ENCODE measurements at regions not wholly inside any gene's neighbourhood (a gene's known extent, or its start where the extent isn't known, plus 50 kb on each side); places are given as distances from the start of the nearest gene placed in this dataset.

DNA sequence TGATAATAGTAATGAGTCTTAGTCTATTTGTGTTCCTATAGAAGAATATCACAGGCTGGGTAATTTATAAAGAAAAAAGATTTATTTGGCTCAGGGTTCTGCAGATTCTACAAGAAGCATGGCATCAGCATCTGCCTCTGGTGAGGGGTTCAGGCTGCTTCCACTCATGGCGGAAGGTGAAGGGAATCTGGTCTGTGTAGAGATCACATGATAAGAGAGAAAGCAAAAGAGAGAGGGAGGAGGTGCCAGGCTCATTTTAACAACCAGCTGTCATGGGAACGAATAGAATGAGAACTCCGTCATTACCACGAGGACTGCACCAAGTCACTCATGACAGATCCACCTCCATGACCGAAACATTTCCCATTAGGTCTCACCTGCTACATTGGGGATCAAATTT lies 664.0 kb upstream of the SGO1 start:
- Mint-ChIP-seq H3K4me1 (ENCODE audit: low read depth) (peaks cover 11% of the 10 kb centered on the region), H3K27me3 (no peaks in the 10 kb centered on the region), H3K27ac (no peak overlapping the region), H3K4me3 (ENCODE audit: low read depth) (no peak overlapping the region), H3K36me3 (ENCODE audit: insufficient read depth) (no peaks in the 10 kb centered on the region), H3K9me3 (ENCODE audit: low read depth) (no peaks in the 10 kb centered on the region)
- TF ChIP-seq, protein P1, sequence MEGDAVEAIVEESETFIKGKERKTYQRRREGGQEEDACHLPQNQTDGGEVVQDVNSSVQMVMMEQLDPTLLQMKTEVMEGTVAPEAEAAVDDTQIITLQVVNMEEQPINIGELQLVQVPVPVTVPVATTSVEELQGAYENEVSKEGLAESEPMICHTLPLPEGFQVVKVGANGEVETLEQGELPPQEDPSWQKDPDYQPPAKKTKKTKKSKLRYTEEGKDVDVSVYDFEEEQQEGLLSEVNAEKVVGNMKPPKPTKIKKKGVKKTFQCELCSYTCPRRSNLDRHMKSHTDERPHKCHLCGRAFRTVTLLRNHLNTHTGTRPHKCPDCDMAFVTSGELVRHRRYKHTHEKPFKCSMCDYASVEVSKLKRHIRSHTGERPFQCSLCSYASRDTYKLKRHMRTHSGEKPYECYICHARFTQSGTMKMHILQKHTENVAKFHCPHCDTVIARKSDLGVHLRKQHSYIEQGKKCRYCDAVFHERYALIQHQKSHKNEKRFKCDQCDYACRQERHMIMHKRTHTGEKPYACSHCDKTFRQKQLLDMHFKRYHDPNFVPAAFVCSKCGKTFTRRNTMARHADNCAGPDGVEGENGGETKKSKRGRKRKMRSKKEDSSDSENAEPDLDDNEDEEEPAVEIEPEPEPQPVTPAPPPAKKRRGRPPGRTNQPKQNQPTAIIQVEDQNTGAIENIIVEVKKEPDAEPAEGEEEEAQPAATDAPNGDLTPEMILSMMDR (IDR thresholded peaks at IDR 0.05; ENCODE audit: unreplicated experiment), result no peak
- DNase-seq (ENCODE audit: low spot score, unreplicated experiment), result no peak

DNA sequence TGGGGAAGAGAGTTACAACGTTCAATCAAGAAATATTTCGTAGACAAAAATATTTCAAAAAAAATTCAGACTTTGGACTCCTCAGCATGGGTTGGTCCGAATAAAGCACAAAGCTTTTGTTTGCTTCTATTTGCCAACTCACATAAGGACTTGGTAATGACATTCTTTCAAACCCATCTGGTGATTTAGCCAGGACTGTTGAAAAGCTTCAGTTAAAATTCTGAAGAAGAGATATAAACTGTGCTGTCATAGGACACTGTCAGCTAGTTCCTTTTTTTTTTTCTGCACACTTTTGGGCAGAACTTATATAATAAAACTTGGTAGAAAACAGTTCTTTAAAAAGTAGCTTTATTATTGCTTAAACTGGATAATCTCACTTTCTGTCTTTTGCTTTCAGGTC lies 660.8 kb upstream of the SGO1 start:
- no peaks in the 10 kb centered on the region for H3K9me3 Mint-ChIP-seq (ENCODE audit: low read depth)
- H3K36me3 Mint-ChIP-seq (ENCODE audit: insufficient read depth), result no peaks in the 10 kb centered on the region
- H3K27ac Mint-ChIP-seq, result no peak overlapping the region
- peaks cover 13% of the 10 kb centered on the region for H3K4me1 Mint-ChIP-seq (ENCODE audit: low read depth)
- no peak overlapping the region for H3K4me3 Mint-ChIP-seq (ENCODE audit: low read depth)
- no peak for DNase-seq (ENCODE audit: low spot score, unreplicated experiment)
- H3K27me3 Mint-ChIP-seq, result no peaks in the 10 kb centered on the region
- TF ChIP-seq, protein P1 (IDR thresholded peaks at IDR 0.05; ENCODE audit: unreplicated experiment), result no peak

DNA sequence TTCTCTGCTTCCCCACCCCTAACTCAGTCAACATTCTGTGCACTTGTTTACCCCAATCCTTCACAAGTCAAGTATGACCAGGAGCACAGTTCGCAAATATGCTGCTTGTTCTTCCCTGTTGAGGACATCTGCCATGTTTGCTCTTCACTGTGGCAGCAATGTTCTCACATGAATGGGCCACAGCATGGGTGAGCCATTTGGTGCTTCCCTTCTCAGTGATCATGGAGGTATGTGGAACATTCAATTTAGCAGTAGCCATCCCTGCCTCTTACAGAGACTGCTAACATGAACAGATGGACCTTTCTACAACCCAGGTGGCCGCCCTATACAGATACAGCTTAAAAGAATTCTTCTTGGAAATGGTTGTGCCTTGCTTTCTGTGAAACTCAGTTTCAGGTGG lies 660.1 kb upstream of the SGO1 start:
- H3K4me3 Mint-ChIP-seq (ENCODE audit: low read depth), result no peak overlapping the region
- H3K4me1 Mint-ChIP-seq (ENCODE audit: low read depth), result peaks cover 11% of the 10 kb centered on the region
- H3K9me3 Mint-ChIP-seq (ENCODE audit: low read depth), result no peaks in the 10 kb centered on the region
- no peaks in the 10 kb centered on the region for H3K27me3 Mint-ChIP-seq
- H3K36me3 Mint-ChIP-seq (ENCODE audit: insufficient read depth), result no peaks in the 10 kb centered on the region
- H3K27ac Mint-ChIP-seq, result no peak overlapping the region
- TF ChIP-seq, protein P1 (IDR thresholded peaks at IDR 0.05; ENCODE audit: unreplicated experiment), result no peak
- DNase-seq (ENCODE audit: low spot score, unreplicated experiment), result no peak

DNA sequence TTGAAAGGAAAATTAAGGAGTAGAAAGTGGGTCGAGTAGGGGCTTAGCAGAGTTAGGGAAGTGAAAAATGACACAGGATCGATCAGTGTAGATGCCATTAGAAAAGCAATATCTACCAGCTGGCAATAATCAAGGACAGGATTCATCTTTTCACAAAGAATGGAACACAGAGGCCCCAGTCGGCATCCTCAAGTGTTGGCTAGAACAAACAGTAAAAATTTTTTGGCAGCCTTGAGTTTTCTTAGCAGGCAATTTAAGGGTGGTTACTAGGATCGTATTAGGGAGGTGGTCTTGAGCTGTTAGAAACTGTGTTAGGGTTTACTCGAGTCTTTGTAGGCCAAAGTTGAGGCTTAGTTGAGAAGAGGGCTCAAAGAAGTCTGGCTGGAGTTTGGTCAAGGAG lies 658.8 kb upstream of the SGO1 start:
- TF ChIP-seq, protein P1 (IDR thresholded peaks at IDR 0.05; ENCODE audit: unreplicated experiment), result no peak
- H3K9me3 Mint-ChIP-seq (ENCODE audit: low read depth), result no peaks in the 10 kb centered on the region
- no peak overlapping the region for H3K27ac Mint-ChIP-seq
- no peaks in the 10 kb centered on the region for H3K36me3 Mint-ChIP-seq (ENCODE audit: insufficient read depth)
- H3K27me3 Mint-ChIP-seq, result no peaks in the 10 kb centered on the region
- H3K4me1 Mint-ChIP-seq (ENCODE audit: low read depth), result peaks cover 6% of the 10 kb centered on the region
- no peak for DNase-seq (ENCODE audit: low spot score, unreplicated experiment)
- H3K4me3 Mint-ChIP-seq (ENCODE audit: low read depth), result no peak overlapping the region

DNA sequence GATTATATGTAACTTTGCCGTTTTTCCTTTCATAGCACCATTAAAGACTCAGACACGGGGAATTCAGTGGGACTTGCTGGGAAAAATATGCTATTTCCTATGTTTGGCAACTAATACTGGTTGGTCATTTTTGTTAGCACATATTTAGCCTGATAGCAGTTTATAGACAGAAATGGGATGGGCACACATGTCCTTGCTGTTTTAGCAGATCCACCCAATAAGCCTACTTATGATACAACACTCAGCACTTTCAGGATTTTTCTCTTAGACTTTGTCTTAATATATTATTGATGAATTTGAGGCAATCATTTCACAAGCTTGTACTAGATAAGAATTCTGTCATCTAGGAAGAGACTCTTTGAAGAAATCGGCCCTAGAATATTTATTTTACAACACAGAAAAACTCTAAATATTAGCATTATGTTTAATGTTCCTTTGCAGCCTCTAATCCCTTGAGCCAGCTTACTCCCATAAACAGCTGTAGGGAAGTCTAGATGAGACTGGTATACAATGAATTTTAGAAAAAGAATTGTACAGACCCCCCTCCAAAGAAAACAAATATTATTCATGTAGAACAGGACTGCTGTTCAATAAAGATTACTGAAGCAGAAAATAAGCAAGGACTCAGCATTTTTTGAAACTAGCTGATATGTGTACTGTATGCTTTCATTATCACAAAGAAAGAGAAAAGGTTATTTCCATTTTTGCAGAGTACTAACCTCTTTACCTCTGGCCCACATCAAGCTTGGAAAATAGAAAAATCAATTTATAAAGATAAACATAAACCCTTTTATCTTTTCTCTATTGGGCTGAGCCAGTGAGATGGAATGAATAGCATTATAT lies 656.8 kb upstream of the SGO1 start:
- no peaks in the 10 kb centered on the region for H3K36me3 Mint-ChIP-seq (ENCODE audit: insufficient read depth)
- no peak for DNase-seq (ENCODE audit: low spot score, unreplicated experiment)
- no peaks in the 10 kb centered on the region for H3K27me3 Mint-ChIP-seq
- H3K9me3 Mint-ChIP-seq (ENCODE audit: low read depth), result no peaks in the 10 kb centered on the region
- TF ChIP-seq, protein P1 (IDR thresholded peaks at IDR 0.05; ENCODE audit: unreplicated experiment), result no peak
- peaks cover 4% of the 10 kb centered on the region for H3K4me1 Mint-ChIP-seq (ENCODE audit: low read depth)
- H3K4me3 Mint-ChIP-seq (ENCODE audit: low read depth), result no peak overlapping the region
- H3K27ac Mint-ChIP-seq, result no peak overlapping the region

Data from progenitor cell of endocrine pancreas (in vitro differentiated cells).